GM12878 (cell line): ENCODE measurements at regions not wholly inside any gene's neighbourhood (a gene's known extent, or its start where the extent isn't known, plus 50 kb on each side); places are given as distances from the start of the nearest gene placed in this dataset. TPM values are rescaled to one million over a fixed set of nuclear protein-coding genes. Genes with fewer than 3 reads are reported as not detected.

Experiments used
- microRNA-seq: library from miRNA; unstranded; fragments of <30 nt; microRNA quantifications from one replicate; pipeline ENCODE4, GENCODE V29; 2018
- small RNA-seq: library from RNA; depleted of rRNA; stranded (forward); fragments of <200 nt; gene quantifications from one replicate; pipeline ENCODE3, GENCODE V24; 2014

Small RNA genes in the stretch of these regions (microRNA-seq; reads per million reads assigned to microRNA genes)
- gene MIR6082: not detected

Small RNA genes in the stretch of these regions (small RNA-seq; reads per million reads assigned to genes)
- gene AC097486.1: not detected
- not detected for gene MIR6082
- gene RNU6ATAC13P: not detected
